ENCODE measurements at regions not wholly inside any gene's neighbourhood (a gene's known extent, or its start where the extent isn't known, plus 50 kb on each side); places are given as distances from the start of the nearest gene placed in this dataset.

DNA sequence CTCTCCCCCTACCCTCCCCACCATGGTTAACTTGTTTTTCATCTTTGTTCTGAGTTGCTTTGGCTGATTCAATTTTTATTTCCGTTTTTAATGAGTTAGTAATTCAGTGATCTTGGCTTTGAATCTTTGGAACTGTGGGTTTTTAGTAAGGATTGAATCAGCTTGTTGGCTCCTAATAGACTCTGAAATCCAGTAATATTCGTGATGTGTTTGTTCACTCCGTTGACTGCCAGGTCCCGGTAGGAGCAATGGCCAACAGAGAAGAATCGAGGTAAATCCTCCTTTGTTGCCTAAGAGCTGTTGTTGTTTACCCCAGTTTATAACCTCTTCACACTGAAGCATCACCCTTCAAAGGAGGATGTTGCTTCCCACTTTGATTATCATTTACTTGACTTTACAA is 92.7 kb downstream of the PCSK1 start:
- no peak for TF ChIP-seq CTCF (IDR thresholded peaks at IDR 0.05; ENCODE audit: low read length, missing control alignments)
- peak; percentile 27 for DNase-seq (ENCODE audit: low read depth)
- H3K4me3 ChIP-seq (replicated peaks; ENCODE audit: low read depth, low read length) = no peak overlapping the region

- no peak for TF ChIP-seq CTCF (IDR thresholded peaks at IDR 0.05; ENCODE audit: low read length, missing control alignments)
- H3K4me3 ChIP-seq (replicated peaks; ENCODE audit: low read depth, low read length) = no peak overlapping the region
- DNase-seq (ENCODE audit: low read depth) = peak; percentile 46
Observed at GRCh38 chr5:96339862-96340261, 93.2 kb downstream of the PCSK1 start.

DNA sequence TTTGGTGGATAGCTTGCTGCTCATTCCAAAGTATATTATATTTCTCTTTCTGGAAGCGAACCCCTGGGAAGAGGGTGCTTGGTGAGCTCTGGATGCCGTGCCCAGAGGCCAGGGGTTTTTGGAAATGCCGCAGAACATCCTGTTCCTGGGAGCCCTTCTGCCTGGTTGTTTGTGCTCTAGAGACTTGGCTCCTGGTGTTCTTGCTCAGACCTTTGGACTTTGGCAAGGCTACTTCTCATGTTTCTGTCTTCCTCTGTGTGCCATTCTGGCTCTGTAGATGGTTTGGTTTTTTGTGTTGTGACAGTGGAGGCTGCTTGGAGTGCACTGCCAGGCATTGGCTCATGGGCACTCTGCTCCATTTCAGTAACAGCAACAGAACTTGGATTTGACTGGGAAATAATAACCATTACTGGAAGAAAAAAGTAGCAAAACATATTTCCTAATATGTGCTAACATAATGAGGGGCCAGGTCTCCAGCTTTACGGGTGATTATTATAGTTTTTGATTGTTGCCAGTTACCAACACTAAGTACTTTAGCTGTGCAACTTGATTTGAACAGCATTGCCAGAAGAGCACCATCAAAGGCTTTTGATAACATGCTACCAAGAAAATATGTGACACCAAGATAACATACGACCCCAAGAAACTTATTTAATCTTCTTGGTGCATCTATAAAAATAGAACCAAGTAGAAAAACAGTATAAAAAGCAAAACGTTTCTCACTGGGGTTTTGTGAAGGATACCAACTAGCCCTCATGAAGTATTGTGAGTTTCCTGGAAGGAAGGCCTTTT is 94.2 kb downstream of the PCSK1 start:
- no peak overlapping the region for H3K4me3 ChIP-seq (replicated peaks; ENCODE audit: low read depth, low read length)
- peak; percentile 30 for DNase-seq (ENCODE audit: low read depth)
- TF ChIP-seq CTCF (IDR thresholded peaks at IDR 0.05; ENCODE audit: low read length, missing control alignments) = no peak

DNA sequence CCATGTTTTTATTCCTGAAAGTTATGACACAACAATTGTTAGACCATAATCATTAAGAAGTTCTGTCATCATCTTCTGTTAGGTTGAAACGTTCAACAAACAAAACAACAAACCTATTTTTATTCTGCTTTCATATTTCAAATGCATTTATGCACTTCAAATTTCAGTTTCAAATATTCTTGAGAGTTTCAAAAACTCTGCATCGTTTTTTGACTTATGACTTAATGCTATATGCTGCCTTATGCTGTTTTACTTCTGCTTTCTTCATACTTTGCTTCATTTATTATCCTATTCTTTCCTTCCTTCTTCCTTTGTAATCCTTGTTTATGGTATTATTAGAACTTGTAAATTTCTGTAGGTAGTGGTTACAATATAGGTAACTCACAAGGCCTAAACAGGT is 95.0 kb downstream of the PCSK1 start:
- TF ChIP-seq CTCF (IDR thresholded peaks at IDR 0.05; ENCODE audit: low read length, missing control alignments) = no peak
- no peak overlapping the region for H3K4me3 ChIP-seq (replicated peaks; ENCODE audit: low read depth, low read length)
- no peak for DNase-seq (ENCODE audit: low read depth)

DNA sequence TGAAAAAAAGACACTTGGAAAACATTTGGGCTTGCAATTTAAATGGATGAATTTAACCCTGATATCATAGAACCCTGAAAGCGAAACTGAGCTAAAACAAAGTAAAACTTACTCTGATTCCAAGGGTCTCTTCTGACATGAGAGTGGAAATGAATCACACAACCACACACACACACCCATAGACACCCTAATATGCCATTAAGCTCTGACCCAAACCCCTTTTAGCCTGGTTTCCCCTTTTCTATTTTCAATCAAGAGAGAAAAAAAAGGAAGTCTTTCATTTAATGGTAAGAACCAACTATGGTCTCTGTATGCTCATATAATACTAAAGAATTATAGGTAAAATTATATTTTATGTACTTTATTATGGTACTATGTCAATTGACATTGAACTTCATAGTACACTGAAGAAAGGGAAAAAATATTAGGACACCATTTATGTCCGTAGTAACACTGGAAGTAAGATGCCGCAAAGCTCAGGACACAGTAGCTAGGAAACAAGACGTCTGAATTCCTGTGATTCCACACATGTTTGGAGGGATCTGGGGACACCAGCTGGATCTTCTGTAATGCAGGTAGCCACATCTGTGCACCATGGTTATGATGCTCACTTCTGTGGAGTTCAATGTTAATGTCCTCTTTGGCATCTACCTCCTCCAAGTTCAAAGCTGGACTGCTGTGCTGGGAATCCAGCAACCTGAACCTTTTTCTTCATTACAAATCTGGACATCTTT is 95.8 kb downstream of the PCSK1 start:
- TF ChIP-seq CTCF (IDR thresholded peaks at IDR 0.05; ENCODE audit: low read length, missing control alignments) = no peak
- DNase-seq (ENCODE audit: low read depth) = no peak
- no peak overlapping the region for H3K4me3 ChIP-seq (replicated peaks; ENCODE audit: low read depth, low read length)

DNA sequence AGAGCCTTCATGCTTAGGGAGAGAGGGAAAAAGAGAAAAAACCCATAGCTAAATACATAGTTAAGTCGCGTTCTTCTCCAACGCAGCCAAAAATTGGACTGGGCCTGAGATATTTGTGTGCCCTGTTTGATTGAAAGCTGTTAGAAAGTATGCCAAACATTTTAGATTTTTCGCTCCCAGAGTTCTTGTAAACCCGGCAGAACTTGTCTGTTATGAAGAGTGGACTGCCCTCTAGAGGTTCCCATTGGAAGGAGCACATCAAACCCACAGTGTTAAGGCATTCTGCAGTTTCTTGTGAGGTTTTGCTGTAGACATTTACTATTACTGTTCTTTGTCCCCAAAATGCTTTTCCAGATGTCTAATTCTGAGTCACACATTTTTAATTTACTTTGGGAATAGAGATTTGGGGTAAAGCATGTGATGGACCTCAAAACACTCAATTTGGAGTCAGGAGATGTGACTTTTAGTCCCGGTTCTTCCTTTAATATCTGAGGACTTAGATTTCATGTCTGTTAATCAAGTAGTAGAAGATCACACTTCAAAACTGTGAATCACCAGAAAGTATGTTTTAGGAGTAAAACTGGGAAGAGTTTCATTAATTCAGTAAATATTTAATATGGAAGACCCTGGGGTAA is 96.6 kb downstream of the PCSK1 start:
- TF ChIP-seq CTCF (IDR thresholded peaks at IDR 0.05; ENCODE audit: low read length, missing control alignments) = peak; percentile 96
- peak; percentile 96 for DNase-seq (ENCODE audit: low read depth)
- H3K4me3 ChIP-seq (replicated peaks; ENCODE audit: low read depth, low read length) = no peak overlapping the region

All from fibroblast of pulmonary artery (primary cell).